ENCODE measurements at regions not wholly inside any gene's neighbourhood (a gene's known extent, or its start where the extent isn't known, plus 50 kb on each side); places are given as distances from the start of the nearest gene placed in this dataset.

DNA sequence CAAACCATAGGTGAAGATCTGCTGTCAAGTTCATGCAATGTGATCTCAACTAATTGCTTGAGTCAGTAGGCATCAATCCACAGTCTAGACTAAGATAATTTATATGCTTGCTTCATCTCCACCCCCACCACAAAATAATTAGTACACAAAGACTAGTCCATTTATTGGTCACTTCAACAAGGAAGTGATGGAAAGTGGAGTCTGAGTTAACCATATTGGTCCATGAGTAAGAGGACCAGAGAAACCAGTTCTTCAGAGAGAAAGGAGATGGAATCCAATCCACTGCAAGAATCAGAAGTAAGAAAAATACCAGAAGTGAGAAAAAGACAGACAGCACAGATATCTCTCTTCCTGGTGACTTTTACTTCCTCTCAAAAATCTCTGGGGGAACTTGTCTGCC lies 366.5 kb downstream of the CHSY3 start:
- Mint-ChIP-seq H3K4me3 (no peak overlapping the region), H3K27ac (no peak overlapping the region), H3K9me3 (ENCODE audit: insufficient read depth) (no peaks in the 10 kb centered on the region), H3K36me3 (ENCODE audit: low read depth) (no peaks in the 10 kb centered on the region), H3K4me1 (ENCODE audit: low read depth) (no peaks in the 10 kb centered on the region), H3K27me3 (ENCODE audit: low read depth) (no peaks in the 10 kb centered on the region)
- no peak for DNase-seq
- POLR2A ChIA-PET, result no interaction called here
- no peak for ATAC-seq
- CTCF ChIA-PET, result no interaction called here

DNA sequence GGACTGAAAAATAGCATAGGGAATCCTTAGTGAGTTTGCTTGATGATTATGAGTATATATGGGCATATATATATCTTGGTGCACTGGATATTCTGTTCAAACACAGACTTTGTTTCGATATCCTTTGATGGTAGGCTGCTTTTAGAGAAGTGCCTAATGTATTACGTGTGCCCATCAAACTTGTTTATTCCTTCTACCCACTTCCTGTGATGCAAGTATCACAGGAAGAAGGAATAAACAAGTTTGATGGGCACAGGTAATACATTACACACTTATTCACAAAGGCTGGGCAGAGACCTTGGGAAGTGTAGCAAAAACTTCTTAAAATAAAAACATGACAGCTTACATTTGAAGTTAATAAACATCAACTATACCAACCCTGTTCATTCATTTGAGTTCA lies 364.2 kb downstream of the CHSY3 start:
- POLR2A ChIA-PET, result no interaction called here
- H3K27me3 Mint-ChIP-seq (ENCODE audit: low read depth), result no peaks in the 10 kb centered on the region

DNA sequence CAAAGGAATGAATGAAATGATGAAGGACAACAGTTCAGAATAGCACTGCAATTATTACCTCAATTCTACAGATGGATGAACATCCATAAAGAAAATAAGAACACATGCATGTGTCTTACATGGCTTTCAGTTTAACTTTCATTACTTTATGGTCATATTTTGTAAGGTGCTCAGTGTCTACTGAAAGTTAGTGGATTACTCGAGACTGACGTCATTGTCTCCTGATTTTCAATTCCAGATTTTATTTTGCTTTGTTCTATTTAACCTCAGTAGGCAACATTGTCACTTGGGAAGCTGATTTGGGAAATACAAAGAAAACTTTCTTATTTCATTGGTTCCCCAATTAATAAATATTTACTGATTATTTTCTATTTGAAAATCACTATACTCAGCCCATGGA lies 363.7 kb downstream of the CHSY3 start:
- ChIA-PET CTCF (no interaction called here), POLR2A (no interaction called here)
- DNase-seq (no peak), ATAC-seq (no peak)
- Mint-ChIP-seq H3K4me3 (no peak overlapping the region), H3K36me3 (ENCODE audit: low read depth) (no peaks in the 10 kb centered on the region), H3K27me3 (ENCODE audit: low read depth) (no peaks in the 10 kb centered on the region), H3K4me1 (ENCODE audit: low read depth) (no peaks in the 10 kb centered on the region), H3K9me3 (ENCODE audit: insufficient read depth) (no peaks in the 10 kb centered on the region), H3K27ac (no peak overlapping the region)

More for the DNA sequence above, 364.2 kb downstream of the CHSY3 start:
- Mint-ChIP-seq H3K9me3 (ENCODE audit: insufficient read depth) (no peaks in the 10 kb centered on the region), H3K27ac (no peak overlapping the region), H3K4me1 (ENCODE audit: low read depth) (no peaks in the 10 kb centered on the region), H3K4me3 (no peak overlapping the region), H3K36me3 (ENCODE audit: low read depth) (no peaks in the 10 kb centered on the region)
- CTCF ChIA-PET, result no interaction called here
- DNase-seq, result no peak
- no peak for ATAC-seq

DNA sequence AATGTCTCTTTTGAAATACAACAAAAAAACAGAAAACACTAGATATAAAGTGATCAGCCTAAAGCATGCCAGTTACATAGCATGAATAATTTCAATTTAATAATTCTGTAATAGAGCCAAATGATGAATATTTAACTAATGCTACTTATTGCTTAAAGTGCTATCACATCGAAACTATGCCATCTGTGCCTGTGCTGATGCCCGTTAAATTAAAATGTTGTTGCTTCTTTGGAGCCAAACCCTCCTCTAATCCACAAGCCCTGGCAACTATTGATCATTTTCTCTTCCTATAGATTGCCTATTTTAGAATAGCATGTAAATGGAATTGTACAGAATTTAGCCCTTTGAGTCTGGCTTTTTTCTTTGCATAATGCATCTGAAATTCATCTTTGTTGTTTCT lies 356.2 kb downstream of the CHSY3 start:
- ChIA-PET CTCF (no interaction called here), POLR2A (no interaction called here)
- H3K36me3 Mint-ChIP-seq (ENCODE audit: low read depth), result no peaks in the 10 kb centered on the region
- no peaks in the 10 kb centered on the region for H3K4me1 Mint-ChIP-seq (ENCODE audit: low read depth)
- no peak overlapping the region for H3K27ac Mint-ChIP-seq
- no peaks in the 10 kb centered on the region for H3K27me3 Mint-ChIP-seq (ENCODE audit: low read depth)
- no peaks in the 10 kb centered on the region for H3K9me3 Mint-ChIP-seq (ENCODE audit: insufficient read depth)
- DNase-seq (no peak), ATAC-seq (no peak)
- H3K4me3 Mint-ChIP-seq, result no peak overlapping the region

DNA sequence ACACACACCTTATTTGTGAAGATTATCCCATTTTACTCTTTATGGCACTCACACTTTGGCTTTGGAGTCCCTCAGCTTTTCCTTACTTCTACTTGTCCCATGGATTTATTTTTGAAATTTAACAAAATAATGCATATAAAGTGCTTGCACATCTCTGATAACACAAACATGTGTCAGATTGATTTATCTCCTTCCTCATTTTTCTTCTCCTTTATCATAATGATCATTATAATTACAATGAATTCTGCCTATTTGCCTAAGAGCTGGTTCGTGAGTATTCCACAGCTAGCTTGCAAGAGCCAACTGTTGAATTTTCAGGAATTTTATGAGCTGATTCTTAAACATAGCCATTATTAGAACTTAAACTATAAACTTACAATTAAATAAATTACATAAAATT lies 347.7 kb downstream of the CHSY3 start:
- H3K4me3 Mint-ChIP-seq, result no peak overlapping the region
- no peaks in the 10 kb centered on the region for H3K36me3 Mint-ChIP-seq (ENCODE audit: low read depth)
- H3K27me3 Mint-ChIP-seq (ENCODE audit: low read depth), result no peaks in the 10 kb centered on the region
- POLR2A ChIA-PET, result no interaction called here
- no peaks in the 10 kb centered on the region for H3K4me1 Mint-ChIP-seq (ENCODE audit: low read depth)
- ATAC-seq, result no peak
- DNase-seq, result no peak
- CTCF ChIA-PET, result no interaction called here
- no peaks in the 10 kb centered on the region for H3K9me3 Mint-ChIP-seq (ENCODE audit: insufficient read depth)
- H3K27ac Mint-ChIP-seq, result no peak overlapping the region

DNA sequence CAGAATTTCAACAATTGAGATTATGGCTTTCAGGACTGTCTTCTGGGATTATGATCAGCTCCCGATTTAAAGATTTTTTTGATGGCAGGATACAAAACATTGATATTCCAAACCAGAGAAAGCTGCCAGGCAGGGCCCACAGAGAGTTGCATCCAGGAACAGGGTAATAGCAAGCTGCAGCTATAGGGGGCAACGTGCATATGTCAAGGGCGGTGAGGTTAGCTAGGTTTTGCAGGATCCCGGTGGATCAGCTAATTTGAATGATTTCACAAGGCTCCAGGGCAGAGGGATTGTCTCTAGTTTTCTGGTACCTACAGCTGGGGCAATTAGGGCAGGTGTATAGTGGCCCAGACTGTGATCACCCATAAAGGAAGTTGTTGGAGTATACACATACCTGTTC lies 339.4 kb downstream of the CHSY3 start:
- Mint-ChIP-seq H3K4me3 (no peak overlapping the region), H3K36me3 (ENCODE audit: low read depth) (no peaks in the 10 kb centered on the region), H3K27me3 (ENCODE audit: low read depth) (no peaks in the 10 kb centered on the region), H3K4me1 (ENCODE audit: low read depth) (no peaks in the 10 kb centered on the region), H3K27ac (no peak overlapping the region), H3K9me3 (ENCODE audit: insufficient read depth) (no peaks in the 10 kb centered on the region)
- POLR2A ChIA-PET, result no interaction called here
- CTCF ChIA-PET, result no interaction called here
- ATAC-seq, result no peak
- DNase-seq, result no peak

DNA sequence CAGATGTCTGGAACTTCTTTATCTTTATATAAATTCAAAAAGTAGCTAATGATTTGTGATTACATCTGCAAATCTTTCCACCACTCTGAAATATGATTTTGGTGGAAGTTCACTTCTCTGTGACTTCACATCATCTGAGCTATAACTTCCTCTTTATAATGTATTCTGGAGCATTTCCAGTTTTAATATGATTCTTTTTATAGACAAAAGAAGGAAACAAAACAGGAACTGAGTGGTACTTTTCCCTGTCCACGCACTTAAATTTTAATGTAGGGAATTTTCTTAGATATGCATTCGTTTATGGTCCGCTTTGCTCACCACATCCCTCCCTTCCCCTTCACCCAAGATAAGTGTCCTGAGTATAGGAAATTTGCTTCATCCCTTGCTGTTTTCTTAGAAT lies 333.5 kb downstream of the CHSY3 start:
- ChIA-PET CTCF (no interaction called here), POLR2A (no interaction called here)
- H3K4me3 Mint-ChIP-seq, result no peak overlapping the region
- no peaks in the 10 kb centered on the region for H3K27me3 Mint-ChIP-seq (ENCODE audit: low read depth)
- ATAC-seq, result no peak
- H3K36me3 Mint-ChIP-seq (ENCODE audit: low read depth), result no peaks in the 10 kb centered on the region
- DNase-seq, result no peak
- no peaks in the 10 kb centered on the region for H3K9me3 Mint-ChIP-seq (ENCODE audit: insufficient read depth)
- H3K27ac Mint-ChIP-seq, result no peak overlapping the region
- H3K4me1 Mint-ChIP-seq (ENCODE audit: low read depth), result no peaks in the 10 kb centered on the region

Data from activated CD8-positive, alpha-beta T cell treated with anti-CD3 and anti-CD28 coated beads, Interleukin-2, amount 10 ng/mL, durations not matched to agents 7 days and 5 days (primary cell).